ENCODE measurements at regions not wholly inside any gene's neighbourhood (a gene's known extent, or its start where the extent isn't known, plus 50 kb on each side); places are given as distances from the start of the nearest gene placed in this dataset.

GRCh38 chr12:127162902-127163301 is 1104.1 kb upstream of the TMEM132C start:
- no peak overlapping the region for H3K9ac ChIP-seq (ENCODE audit: extremely low read depth, insufficient read length, low read length)
- TF ChIP-seq CTCF (conservative IDR thresholded peaks at IDR 0.05) = no peak
- peaks cover 13 to 19% of the 10 kb centered on the region in 2 experiments for H3K4me1 Mint-ChIP-seq
- no CpG with 5 or more reads among the region's 1 CpG for WGBS (ENCODE audit: extremely low coverage, insufficient read length, low lambda C conversion rate)
- no peak overlapping the region for H3T11ph ChIP-seq (ENCODE audit: low read length)
- no peak overlapping the region for H3K23ac ChIP-seq (ENCODE audit: insufficient read length, low read depth, low read length)
- H3K27ac ChIP-seq (ENCODE audit: insufficient read length, low read depth, low read length) = no peak overlapping the region
- DNase-seq = no peak
- no peak overlapping the region for H2BK20ac ChIP-seq (ENCODE audit: low read depth, low read length, poor library complexity, severe bottlenecking)
- no peak overlapping the region for H3K4ac ChIP-seq (ENCODE audit: low read depth, low read length)
- no peak overlapping the region for H4K8ac ChIP-seq (replicated peaks; ENCODE audit: insufficient read length, low read depth, low read length)
- H2BK5ac ChIP-seq (ENCODE audit: insufficient read length, low read length) = no peak overlapping the region
- no peak overlapping the region for H3K4me3 Mint-ChIP-seq
- no peak overlapping the region for H2AK5ac ChIP-seq (ENCODE audit: insufficient read length, low read length)
- no peak overlapping the region for H4K5ac ChIP-seq (ENCODE audit: insufficient read length, low read depth, low read length)
- peaks cover 0 to 9% (median 0%) of the 10 kb centered on the region in 3 experiments; a peak in 2 of 7 replicates for H3K36me3 Mint-ChIP-seq (ENCODE audit: insufficient read depth in 1 of 3, low read depth in 3 of 3)
- H2AFZ ChIP-seq (ENCODE audit: low read length) = no peak overlapping the region
- H2BK12ac ChIP-seq (ENCODE audit: insufficient read length, low read depth, low read length) = no peak overlapping the region
- H4K91ac ChIP-seq (ENCODE audit: insufficient read length, low read depth, low read length) = no peak overlapping the region
- H3K27me3 ChIP-seq (ENCODE audit: insufficient read depth, low read length) = no peaks in the 10 kb centered on the region
- no peaks in the 10 kb centered on the region for H3K23me2 ChIP-seq (ENCODE audit: insufficient read length, low read depth, low read length, poor library complexity, severe bottlenecking)
- no peaks in the 10 kb centered on the region for H3K79me1 ChIP-seq (ENCODE audit: insufficient read depth, low read depth, low read length, poor library complexity, severe bottlenecking)
- H3K27me3 Mint-ChIP-seq (ENCODE audit: low read depth) = peaks cover 3% of the 10 kb centered on the region
- H3K9me3 Mint-ChIP-seq = peaks cover 7 to 8% of the 10 kb centered on the region in 2 experiments
- no peak overlapping the region for H3K14ac ChIP-seq (ENCODE audit: insufficient read depth, low read length)
- no peak overlapping the region for H3K4me2 ChIP-seq (ENCODE audit: insufficient read depth, insufficient read length, low read length)
- H4K20me1 ChIP-seq (ENCODE audit: control insufficient read depth, insufficient read depth, insufficient read length) = no peaks in the 10 kb centered on the region
- no peaks in the 10 kb centered on the region for H3K79me2 ChIP-seq (ENCODE audit: insufficient read depth, low read length)
- H3K9me3 ChIP-seq (ENCODE audit: control insufficient read depth, low read depth, low read length) = no peaks in the 10 kb centered on the region
- H3K4me1 ChIP-seq (ENCODE audit: insufficient read depth, low read length) = no peaks in the 10 kb centered on the region
- H2BK120ac ChIP-seq (ENCODE audit: low read depth, low read length, poor library complexity, severe bottlenecking) = no peak overlapping the region
- H3K18ac ChIP-seq (ENCODE audit: insufficient read length, low read depth, low read length) = no peak overlapping the region
- H2BK15ac ChIP-seq (ENCODE audit: low read depth, low read length) = no peak overlapping the region
- no peak overlapping the region; a peak in 1 of 7 replicates for H3K27ac Mint-ChIP-seq
- no peak overlapping the region for H3K56ac ChIP-seq (ENCODE audit: insufficient read length, low read depth, low read length)

Measured in H9 (cell line).